Esophagus squamous epithelium (tissue), 4 donors: ENCODE measurements at regions not wholly inside any gene's neighbourhood (a gene's known extent, or its start where the extent isn't known, plus 50 kb on each side); places are given as distances from the start of the nearest gene placed in this dataset.

ENCODE experiments used
- CTCF ChIP-seq, 6 experiments: fragments of 450-650 bp in 4 of 6; fragments of 200-600 bp in 2 of 6; sonication (generic) in 2 of 6; IDR thresholded peaks; one replicate each; pipeline ENCODE4 v1.5.1; 2016 to 2019; ENCODE audit warnings: antibody characterized with exemption in 6 of 6, mild to moderate bottlenecking in 4 of 6, moderate library complexity in 4 of 6
- POLR2A ChIP-seq, 4 donors: fragments of 450-650 bp; IDR thresholded peaks; one replicate each; pipeline ENCODE4 v1.6.1; 2017; ENCODE audit warnings: antibody characterized with exemption in 4 of 4, mild to moderate bottlenecking in 4 of 4, moderate library complexity in 3 of 4

- TF ChIP-seq POLR2A (IDR thresholded peaks at IDR 0.05), result no peak
- no peak for TF ChIP-seq CTCF (IDR thresholded peaks at IDR 0.05)
Measured at GRCh38 chr10:108868881-108869280, 1054.4 kb downstream of the XPNPEP1 start.
